WI38 (cell line): ENCODE measurements at regions not wholly inside any gene's neighbourhood (a gene's known extent, or its start where the extent isn't known, plus 50 kb on each side); places are given as distances from the start of the nearest gene placed in this dataset.

Source experiments
- H3K4me3 ChIP-seq: 2 replicates; pipeline ENCODE4 v1.5.1; 2011; ENCODE audit warnings: low read depth, mild to moderate bottlenecking, control low read depth, low read length
- CTCF ChIP-seq: IDR thresholded peaks from 2 replicates; pipeline ENCODE4 v1.5.1; 2012; ENCODE audit warnings: low read depth, mild to moderate bottlenecking, control low read depth, low read length

DNA sequence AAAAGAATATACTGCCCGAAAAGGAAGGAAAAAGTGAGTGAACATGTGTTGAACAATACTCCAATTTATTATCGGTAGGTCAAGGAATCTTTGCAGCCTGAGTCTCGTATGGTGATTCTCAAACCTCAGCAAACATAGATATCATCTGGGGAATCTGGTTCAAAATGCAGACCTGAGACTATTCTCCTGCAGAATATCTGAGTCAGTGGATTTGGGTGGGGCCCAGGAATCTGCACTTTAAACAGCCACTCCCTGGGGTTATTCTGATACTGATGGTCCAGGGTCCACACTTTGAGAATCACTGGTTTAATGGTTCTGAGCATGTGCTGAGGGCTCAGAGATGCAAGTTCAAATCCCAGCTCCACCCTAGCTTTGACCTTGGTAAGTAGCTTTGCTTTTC lies 53.6 kb upstream of the GRK3 start:
- H3K4me3 ChIP-seq, result no peak overlapping the region
- no peak for TF ChIP-seq CTCF

GRCh38 chr22:25511725-25512124 lies 52.8 kb upstream of the GRK3 start:
- no peak overlapping the region for H3K4me3 ChIP-seq
- no peak for TF ChIP-seq CTCF

- no peak for TF ChIP-seq CTCF
- no peak overlapping the region for H3K4me3 ChIP-seq
Measured at GRCh38 chr22:25514436-25515180, 49.9 kb upstream of the GRK3 start.
